Activated CD4-positive, alpha-beta T cell treated with anti-CD3 and anti-CD28 coated beads for 36 hours (primary cell): ENCODE measurements at regions not wholly inside any gene's neighbourhood (a gene's known extent, or its start where the extent isn't known, plus 50 kb on each side); places are given as distances from the start of the nearest gene placed in this dataset.

Source experiments
- ATAC-seq: fragments of 200-7000 bp; cut with Tn5 transposase; one replicate; pipeline ENCODE4 v1.10.0; 2021; ENCODE audit warnings: mild to moderate bottlenecking, moderate library complexity
- CTCF ChIA-PET: fragments of 350-600 bp; sonication (Branson Sonifier 250); formaldehyde crosslinking; loops from one replicate; lab custom pipeline; 2021; ENCODE audit warnings: antibody characterized with exemption; lab: Charles Lee
- POLR2A ChIA-PET: fragments of 350-600 bp; sonication (Branson Sonifier 250); formaldehyde crosslinking; loops from one replicate; lab custom pipeline; 2021; ENCODE audit warnings: antibody characterized with exemption, inconsistent platforms; lab: Charles Lee
- DNase-seq: peaks from one replicate; pipeline ENCODE4 v3.0.0-alpha.2; 2020
- H3K27ac Mint-ChIP-seq: one replicate; pipeline ENCODE4 v1.8.0; 2021; ENCODE audit warnings: mixed read lengths
- H3K27me3 Mint-ChIP-seq: one replicate; pipeline ENCODE4 v1.8.0; 2021; ENCODE audit warnings: mixed read lengths
- H3K36me3 Mint-ChIP-seq: one replicate; pipeline ENCODE4 v1.8.0; 2021; ENCODE audit warnings: low read depth, mixed read lengths
- H3K4me1 Mint-ChIP-seq: one replicate; pipeline ENCODE4 v1.8.0; 2021; ENCODE audit warnings: mixed read lengths
- H3K4me3 Mint-ChIP-seq: one replicate; pipeline ENCODE4 v1.8.0; 2021; ENCODE audit warnings: mild to moderate bottlenecking, moderate library complexity, mixed read lengths
- H3K9me3 Mint-ChIP-seq: one replicate; pipeline ENCODE4 v1.8.0; 2021; ENCODE audit warnings: low read depth, mixed read lengths
- intact Hi-C, 2 experiments: fragments of 100-400 bp; cut with DNase I in 1 of 2; cut with micrococcal nuclease in 1 of 2; formaldehyde crosslinking; loops; one replicate each; pipeline versions ENCODE4 v1.14.2 to v1.15.1; 2022 to 2024; cut with DNase I, micrococcal nuclease

GRCh38 chr20:48054051-48054450 lies 268.8 kb upstream of the SULF2 start:
- intact Hi-C loops = no loop called here
- CTCF ChIA-PET = no interaction called here
- no peaks in the 10 kb centered on the region for H3K4me1 Mint-ChIP-seq

GRCh38 chr20:48052475-48052835 lies 267.2 kb upstream of the SULF2 start:
- no peak overlapping the region for H3K4me3 Mint-ChIP-seq
- no peaks in the 10 kb centered on the region for H3K9me3 Mint-ChIP-seq
- intact Hi-C loops = no loop called here
- peaks cover 13% of the 10 kb centered on the region for H3K27me3 Mint-ChIP-seq
- POLR2A ChIA-PET = no interaction called here
- CTCF ChIA-PET = no interaction called here
- no peak overlapping the region for H3K27ac Mint-ChIP-seq
- DNase-seq (no peak), ATAC-seq (no peak)
- H3K36me3 Mint-ChIP-seq = no peaks in the 10 kb centered on the region
- H3K4me1 Mint-ChIP-seq = no peaks in the 10 kb centered on the region

More at GRCh38 chr20:48054051-48054450, 268.8 kb upstream of the SULF2 start:
- H3K9me3 Mint-ChIP-seq = no peaks in the 10 kb centered on the region
- H3K4me3 Mint-ChIP-seq = no peak overlapping the region
- DNase-seq = no peak
- no peak for ATAC-seq
- H3K27me3 Mint-ChIP-seq = peaks cover 13% of the 10 kb centered on the region
- POLR2A ChIA-PET = no interaction called here
- no peaks in the 10 kb centered on the region for H3K36me3 Mint-ChIP-seq
- no peak overlapping the region for H3K27ac Mint-ChIP-seq

GRCh38 chr20:48051794-48052474 lies 266.7 kb upstream of the SULF2 start:
- no peak for ATAC-seq
- H3K9me3 Mint-ChIP-seq = no peaks in the 10 kb centered on the region
- H3K27ac Mint-ChIP-seq = no peak overlapping the region
- no peak for DNase-seq
- POLR2A ChIA-PET = no interaction called here
- no peaks in the 10 kb centered on the region for H3K36me3 Mint-ChIP-seq
- no peaks in the 10 kb centered on the region for H3K4me1 Mint-ChIP-seq
- CTCF ChIA-PET = no interaction called here
- intact Hi-C loops = no loop called here
- peaks cover 11% of the 10 kb centered on the region for H3K27me3 Mint-ChIP-seq
- H3K4me3 Mint-ChIP-seq = no peak overlapping the region

GRCh38 chr20:48049641-48050040 lies 264.4 kb upstream of the SULF2 start:
- Mint-ChIP-seq H3K27me3 (peaks cover 8% of the 10 kb centered on the region), H3K36me3 (no peaks in the 10 kb centered on the region), H3K4me3 (no peak overlapping the region), H3K27ac (no peak overlapping the region), H3K9me3 (no peaks in the 10 kb centered on the region), H3K4me1 (no peaks in the 10 kb centered on the region)
- no peak for DNase-seq
- no peak for ATAC-seq
- ChIA-PET CTCF (no interaction called here), POLR2A (no interaction called here)
- intact Hi-C loops = no loop called here

- H3K4me3 Mint-ChIP-seq = no peak overlapping the region
- H3K27ac Mint-ChIP-seq = no peak overlapping the region
- H3K4me1 Mint-ChIP-seq = no peaks in the 10 kb centered on the region
- H3K36me3 Mint-ChIP-seq = no peaks in the 10 kb centered on the region
- no peak for ATAC-seq
- ChIA-PET POLR2A (no interaction called here), CTCF (no interaction called here)
- no peaks in the 10 kb centered on the region for H3K9me3 Mint-ChIP-seq
- DNase-seq = no peak
- intact Hi-C loops = no loop called here
- H3K27me3 Mint-ChIP-seq = peaks cover 8% of the 10 kb centered on the region
Measured at GRCh38 chr20:48049171-48049570, 263.9 kb upstream of the SULF2 start.

- POLR2A ChIA-PET = no interaction called here
- intact Hi-C loops = no loop called here
- CTCF ChIA-PET = no interaction called here
Measured at GRCh38 chr20:48047447-48047846, 262.2 kb upstream of the SULF2 start.

GRCh38 chr20:48042628-48043027 lies 257.3 kb upstream of the SULF2 start:
- Mint-ChIP-seq H3K36me3 (no peaks in the 10 kb centered on the region), H3K27ac (no peak overlapping the region), H3K4me3 (no peak overlapping the region), H3K4me1 (no peaks in the 10 kb centered on the region), H3K27me3 (peaks cover 6% of the 10 kb centered on the region), H3K9me3 (no peaks in the 10 kb centered on the region)
- ChIA-PET CTCF (no interaction called here), POLR2A (no interaction called here)
- DNase-seq (no peak), ATAC-seq (no peak)
- intact Hi-C loops = no loop called here

More at GRCh38 chr20:48047447-48047846, 262.2 kb upstream of the SULF2 start:
- H3K36me3 Mint-ChIP-seq = no peaks in the 10 kb centered on the region
- peaks cover 5% of the 10 kb centered on the region for H3K27me3 Mint-ChIP-seq
- DNase-seq = no peak
- H3K4me3 Mint-ChIP-seq = no peak overlapping the region
- H3K4me1 Mint-ChIP-seq = no peaks in the 10 kb centered on the region
- H3K9me3 Mint-ChIP-seq = no peaks in the 10 kb centered on the region
- ATAC-seq = no peak
- no peak overlapping the region for H3K27ac Mint-ChIP-seq

- Mint-ChIP-seq H3K36me3 (no peaks in the 10 kb centered on the region), H3K27me3 (peaks cover 8% of the 10 kb centered on the region), H3K27ac (no peak overlapping the region), H3K9me3 (no peaks in the 10 kb centered on the region), H3K4me1 (no peaks in the 10 kb centered on the region), H3K4me3 (no peak overlapping the region)
- DNase-seq (no peak), ATAC-seq (no peak)
- intact Hi-C loops = no loop called here
- ChIA-PET CTCF (no interaction called here), POLR2A (no interaction called here)
Measured at GRCh38 chr20:48041078-48041780, 255.9 kb upstream of the SULF2 start.

- intact Hi-C loops = no loop called here
- H3K4me1 Mint-ChIP-seq = no peaks in the 10 kb centered on the region
- H3K36me3 Mint-ChIP-seq = no peaks in the 10 kb centered on the region
- DNase-seq (no peak), ATAC-seq (no peak)
- CTCF ChIA-PET = no interaction called here
- no peak overlapping the region for H3K27ac Mint-ChIP-seq
- POLR2A ChIA-PET = no interaction called here
- H3K4me3 Mint-ChIP-seq = no peak overlapping the region
- H3K27me3 Mint-ChIP-seq = peaks cover 8% of the 10 kb centered on the region
- H3K9me3 Mint-ChIP-seq = no peaks in the 10 kb centered on the region
Measured at GRCh38 chr20:48040491-48040890, 255.2 kb upstream of the SULF2 start.

GRCh38 chr20:48040051-48040450 lies 254.8 kb upstream of the SULF2 start:
- Mint-ChIP-seq H3K36me3 (no peaks in the 10 kb centered on the region), H3K9me3 (no peaks in the 10 kb centered on the region), H3K27me3 (peaks cover 8% of the 10 kb centered on the region), H3K4me3 (no peak overlapping the region), H3K27ac (no peak overlapping the region), H3K4me1 (no peaks in the 10 kb centered on the region)
- DNase-seq (no peak), ATAC-seq (no peak)
- ChIA-PET CTCF (no interaction called here), POLR2A (no interaction called here)
- intact Hi-C loops = no loop called here

- Mint-ChIP-seq H3K4me3 (no peak overlapping the region), H3K9me3 (no peaks in the 10 kb centered on the region), H3K27ac (no peak overlapping the region), H3K4me1 (no peaks in the 10 kb centered on the region), H3K27me3 (peaks cover 8% of the 10 kb centered on the region), H3K36me3 (no peaks in the 10 kb centered on the region)
- intact Hi-C loops = no loop called here
- DNase-seq (no peak), ATAC-seq (no peak)
- ChIA-PET CTCF (interaction anchor here (0.5 kb wide), 1 partner anchor 113 kb away, joined by 3 read pairs; no protein-coding TSS in a partner anchor), POLR2A (no interaction called here)
Measured at GRCh38 chr20:48039514-48039913, 254.2 kb upstream of the SULF2 start.

GRCh38 chr20:48038713-48039112 lies 253.4 kb upstream of the SULF2 start:
- Mint-ChIP-seq H3K36me3 (no peaks in the 10 kb centered on the region), H3K27ac (no peak overlapping the region), H3K4me3 (no peak overlapping the region), H3K4me1 (no peaks in the 10 kb centered on the region), H3K9me3 (no peaks in the 10 kb centered on the region), H3K27me3 (peaks cover 8% of the 10 kb centered on the region)
- ATAC-seq (no peak), DNase-seq (no peak)
- intact Hi-C loops = no loop called here
- POLR2A ChIA-PET = no interaction called here
- CTCF ChIA-PET = no interaction called here
